C4-2B (cell line): ENCODE measurements at regions not wholly inside any gene's neighbourhood (a gene's known extent, or its start where the extent isn't known, plus 50 kb on each side); places are given as distances from the start of the nearest gene placed in this dataset.

ENCODE experiments used
- ZFX ChIP-seq: fragments of 450-650 bp; IDR thresholded peaks from 2 replicates; pipeline ENCODE4 v1.6.1; 2017
- TF ChIP-seq, protein P1 (sequence below): fragments of 450-650 bp; conservative IDR thresholded peaks from 2 replicates; pipeline ENCODE4 v1.5.1; 2017; ENCODE audit warnings: mild to moderate bottlenecking

DNA sequence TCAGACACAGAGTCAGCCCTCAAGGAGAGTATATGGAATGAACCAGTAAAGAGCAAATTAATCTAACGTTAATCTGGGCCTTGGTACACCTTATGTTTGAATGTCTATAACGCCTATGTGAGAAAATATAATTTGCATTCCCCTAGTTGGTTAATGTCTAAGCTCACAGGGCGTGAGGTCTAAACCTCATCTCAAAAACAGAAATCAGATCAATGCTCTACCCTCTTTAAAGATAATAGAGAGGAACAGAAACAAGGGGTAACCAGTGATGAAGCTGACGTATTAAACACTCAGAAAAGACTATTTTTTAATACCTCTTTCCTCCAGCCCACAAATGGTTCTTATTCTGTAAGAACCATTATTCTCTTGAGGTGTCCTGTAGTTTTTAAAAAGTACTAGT is 369.2 kb upstream of the NOCT start:
- TF ChIP-seq, protein P1, sequence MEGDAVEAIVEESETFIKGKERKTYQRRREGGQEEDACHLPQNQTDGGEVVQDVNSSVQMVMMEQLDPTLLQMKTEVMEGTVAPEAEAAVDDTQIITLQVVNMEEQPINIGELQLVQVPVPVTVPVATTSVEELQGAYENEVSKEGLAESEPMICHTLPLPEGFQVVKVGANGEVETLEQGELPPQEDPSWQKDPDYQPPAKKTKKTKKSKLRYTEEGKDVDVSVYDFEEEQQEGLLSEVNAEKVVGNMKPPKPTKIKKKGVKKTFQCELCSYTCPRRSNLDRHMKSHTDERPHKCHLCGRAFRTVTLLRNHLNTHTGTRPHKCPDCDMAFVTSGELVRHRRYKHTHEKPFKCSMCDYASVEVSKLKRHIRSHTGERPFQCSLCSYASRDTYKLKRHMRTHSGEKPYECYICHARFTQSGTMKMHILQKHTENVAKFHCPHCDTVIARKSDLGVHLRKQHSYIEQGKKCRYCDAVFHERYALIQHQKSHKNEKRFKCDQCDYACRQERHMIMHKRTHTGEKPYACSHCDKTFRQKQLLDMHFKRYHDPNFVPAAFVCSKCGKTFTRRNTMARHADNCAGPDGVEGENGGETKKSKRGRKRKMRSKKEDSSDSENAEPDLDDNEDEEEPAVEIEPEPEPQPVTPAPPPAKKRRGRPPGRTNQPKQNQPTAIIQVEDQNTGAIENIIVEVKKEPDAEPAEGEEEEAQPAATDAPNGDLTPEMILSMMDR = no peak
- TF ChIP-seq ZFX = no peak
